KOPT-K1 (cell line): ENCODE measurements at regions not wholly inside any gene's neighbourhood (a gene's known extent, or its start where the extent isn't known, plus 50 kb on each side); places are given as distances from the start of the nearest gene placed in this dataset.
A peak's percentile ranks its signal among the peaks of the same experiment; 100 is the strongest.
"Not testable (repeated sequence)": the region's sequence is repeated elsewhere in the genome, so short reads cannot be mapped to it uniquely, and the experiment has no call there.

ENCODE experiments used
- H3K27ac ChIP-seq: fragments of 200-600 bp; sonication (generic); 2 replicates; pipeline ENCODE4 v1.5.1; 2016; ENCODE audit warnings: antibody characterized with exemption, mild to moderate bottlenecking, low read depth, low read length; ENCODE audit not compliant: poor library complexity, severe bottlenecking
- H3K36me3 ChIP-seq: fragments of 200-600 bp; sonication (generic); 2 replicates; pipeline ENCODE4 v1.5.1; 2017; ENCODE audit warnings: antibody characterized with exemption, mild to moderate bottlenecking, low read length, moderate library complexity; ENCODE audit not compliant: insufficient read depth
- H3K9me3 ChIP-seq: fragments of 200-600 bp; sonication (generic); 2 replicates; pipeline ENCODE4 v1.5.1; 2017; ENCODE audit warnings: antibody characterized with exemption, low read length, mild to moderate bottlenecking; ENCODE audit not compliant: insufficient read depth, poor library complexity, severe bottlenecking

DNA sequence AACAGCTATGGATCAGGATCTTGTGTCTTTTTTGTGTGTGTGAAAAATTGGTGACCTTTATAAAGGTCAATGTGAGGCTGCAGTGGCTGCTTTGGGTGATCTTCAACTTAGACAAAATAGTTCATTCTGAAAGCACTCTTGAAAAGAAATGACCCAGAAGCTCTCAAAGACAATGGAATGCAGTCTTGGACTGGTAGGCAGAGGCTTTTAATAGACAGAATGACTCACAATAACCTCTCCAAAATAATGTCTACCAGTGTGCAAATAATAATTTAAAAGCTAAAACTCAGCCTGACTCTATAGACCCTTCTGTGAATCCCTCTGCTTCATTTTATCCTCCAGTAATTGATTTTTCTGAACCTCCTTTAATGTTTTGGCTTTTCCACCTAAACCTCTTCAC lies 310.0 kb downstream of the SRGAP2C start:
- not testable (repeated sequence) for H3K36me3 ChIP-seq

DNA sequence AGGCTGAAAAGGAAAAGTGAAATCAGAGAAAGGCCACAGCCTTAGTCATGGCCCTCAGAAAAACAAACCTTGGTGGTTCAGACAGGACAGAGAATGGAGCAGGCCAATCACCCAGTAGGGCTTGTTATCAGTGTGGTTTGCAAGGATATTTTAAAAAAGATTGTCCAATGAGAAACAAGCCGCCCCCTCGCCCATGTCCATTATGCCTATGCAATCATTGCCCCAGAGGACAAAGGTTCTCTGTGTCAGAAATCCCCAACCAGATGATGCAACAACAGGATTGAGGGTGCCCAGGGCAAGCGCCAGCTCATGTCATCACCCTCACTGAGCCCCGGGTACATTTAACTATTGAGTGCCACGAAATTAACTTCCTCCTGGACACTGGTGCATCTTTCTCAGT lies 326.7 kb downstream of the SRGAP2C start:
- H3K9me3 ChIP-seq, result peaks cover 28% of the 10 kb centered on the region
- not testable (repeated sequence) for H3K27ac ChIP-seq, H3K36me3 ChIP-seq

More for the DNA sequence above, 310.0 kb downstream of the SRGAP2C start:
- not testable (repeated sequence) for H3K9me3 ChIP-seq, H3K27ac ChIP-seq

DNA sequence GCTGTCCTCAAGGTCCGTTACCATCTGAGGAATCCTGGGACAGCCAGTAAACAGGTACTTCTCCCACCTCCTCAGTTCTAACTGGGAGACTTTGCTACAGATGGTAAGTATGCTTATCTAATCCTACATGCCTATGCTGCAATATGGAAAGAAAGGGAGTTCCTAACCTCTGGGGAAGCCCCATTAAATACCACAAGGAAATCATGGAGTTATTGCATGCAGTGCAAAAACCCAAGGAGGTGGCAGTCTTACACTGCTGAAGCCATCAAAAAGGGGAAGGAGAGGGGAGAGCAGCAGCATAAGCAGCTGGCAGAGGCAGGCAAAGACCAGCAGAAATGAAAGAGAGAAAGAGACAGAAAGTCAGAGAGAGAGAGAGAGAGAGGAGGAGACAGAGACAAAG lies 327.1 kb downstream of the SRGAP2C start:
- peaks cover 26% of the 10 kb centered on the region for H3K9me3 ChIP-seq
- H3K36me3 ChIP-seq, H3K27ac ChIP-seq: not testable (repeated sequence)

DNA sequence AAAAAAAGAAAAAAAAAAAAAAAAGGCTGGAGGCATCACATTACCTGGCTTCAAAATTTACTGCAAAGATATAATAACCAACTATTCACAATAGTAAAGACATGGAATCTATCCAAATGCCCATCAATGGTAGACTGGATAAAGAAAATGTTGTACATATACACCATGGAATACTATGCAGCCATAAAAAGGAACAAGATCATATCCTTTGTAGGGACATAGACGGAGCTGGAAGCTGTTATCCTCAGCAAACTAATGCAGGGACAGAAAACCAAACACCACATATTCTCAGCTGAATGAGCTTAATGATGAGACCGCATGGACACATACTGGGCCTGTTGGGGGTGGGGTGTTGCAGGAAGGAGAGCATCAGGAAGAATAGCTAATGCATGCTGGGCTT lies 330.5 kb downstream of the SRGAP2C start:
- Histone ChIP-seq H3K27ac (no peak overlapping the region), H3K9me3 (peaks cover 10% of the 10 kb centered on the region), H3K36me3 (no peaks in the 10 kb centered on the region)

DNA sequence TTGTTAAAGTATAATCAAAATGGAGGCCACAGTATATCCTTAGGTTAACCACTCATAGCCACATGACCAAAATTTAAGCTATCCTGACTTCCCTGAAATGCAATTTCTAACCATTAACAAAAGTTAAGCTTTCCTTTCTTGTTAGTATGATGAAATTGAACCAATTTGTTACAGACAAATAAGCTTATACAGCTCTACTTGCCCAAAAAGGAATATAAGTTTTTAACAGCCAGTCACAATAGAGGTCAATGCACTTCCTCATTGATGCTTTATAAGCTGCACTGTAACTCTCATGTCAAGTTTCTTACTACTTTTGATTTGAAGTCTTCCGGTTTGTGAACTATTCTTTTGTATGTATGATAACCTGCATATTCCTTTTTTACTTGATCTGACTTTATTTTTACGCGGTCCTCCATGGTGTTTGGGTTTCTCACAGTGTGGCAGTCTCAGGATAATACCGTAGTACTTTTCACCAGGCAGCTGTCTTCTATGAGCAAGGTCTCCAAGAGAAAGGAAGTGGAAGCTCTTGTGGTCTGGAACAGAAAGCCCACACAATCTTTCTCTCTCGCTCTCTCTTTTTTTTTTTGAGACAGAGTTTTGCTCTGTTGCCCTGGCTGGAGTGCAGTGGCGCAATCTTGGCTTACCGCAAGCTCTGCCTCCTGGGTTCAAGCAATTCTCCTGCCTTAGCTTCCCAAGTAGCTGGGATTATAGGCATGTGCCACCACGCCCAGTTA lies 331.6 kb downstream of the SRGAP2C start:
- no peaks in the 10 kb centered on the region for H3K36me3 ChIP-seq
- peak overlapping the region; percentile 98 for H3K27ac ChIP-seq
- H3K9me3 ChIP-seq, result peaks cover 9% of the 10 kb centered on the region

DNA sequence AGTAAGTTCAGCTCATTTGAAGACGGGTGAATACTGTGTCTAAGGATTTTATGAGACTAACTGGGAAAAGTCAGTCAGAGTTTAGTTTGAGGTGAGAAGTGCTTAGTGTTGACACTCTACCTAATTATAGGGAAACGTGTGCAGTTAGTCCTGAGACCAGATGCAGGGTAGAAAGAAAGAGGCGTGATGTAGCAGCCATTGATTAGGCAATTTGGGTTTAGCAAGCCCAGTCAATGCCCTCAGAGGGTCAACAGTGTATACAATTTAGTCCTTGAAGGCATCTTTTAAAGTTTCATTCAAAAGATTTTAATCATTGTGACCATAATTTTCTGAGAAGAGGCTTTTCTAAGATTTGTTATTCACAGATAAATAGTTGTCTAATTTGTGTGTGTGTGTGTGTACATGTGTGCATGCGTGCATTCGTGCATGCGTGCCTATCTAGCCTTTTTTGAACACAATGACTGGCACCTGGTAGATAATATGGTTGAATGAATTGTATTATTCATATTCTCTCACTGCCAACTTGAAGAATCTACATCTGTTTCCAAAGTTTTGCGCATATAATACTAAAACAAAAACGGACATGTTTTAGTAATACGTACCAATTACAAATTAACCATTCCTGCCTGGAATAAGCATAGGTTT lies 332.9 kb downstream of the SRGAP2C start:
- H3K9me3 ChIP-seq, result peaks cover 9% of the 10 kb centered on the region
- no peaks in the 10 kb centered on the region for H3K36me3 ChIP-seq
- peak overlapping the region; percentile 98 for H3K27ac ChIP-seq

DNA sequence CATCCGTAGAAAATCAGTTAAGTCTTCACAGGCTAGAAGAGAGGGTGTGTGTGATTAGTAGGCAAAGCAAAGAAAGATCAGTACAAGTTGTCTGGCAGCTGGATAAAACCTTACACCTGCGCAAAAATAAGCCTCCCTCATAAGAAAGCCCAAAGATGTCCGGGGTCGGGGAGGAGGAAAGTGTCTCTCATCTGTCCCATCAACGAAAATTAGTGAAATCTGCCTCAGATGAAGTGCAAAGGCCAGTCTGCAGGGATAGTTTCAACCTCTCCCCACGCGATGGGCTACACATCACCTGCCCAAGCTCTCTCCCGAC lies 333.9 kb downstream of the SRGAP2C start:
- Histone ChIP-seq H3K36me3 (no peaks in the 10 kb centered on the region), H3K9me3 (peaks cover 1% of the 10 kb centered on the region), H3K27ac (peak overlapping the region; percentile 98)

DNA sequence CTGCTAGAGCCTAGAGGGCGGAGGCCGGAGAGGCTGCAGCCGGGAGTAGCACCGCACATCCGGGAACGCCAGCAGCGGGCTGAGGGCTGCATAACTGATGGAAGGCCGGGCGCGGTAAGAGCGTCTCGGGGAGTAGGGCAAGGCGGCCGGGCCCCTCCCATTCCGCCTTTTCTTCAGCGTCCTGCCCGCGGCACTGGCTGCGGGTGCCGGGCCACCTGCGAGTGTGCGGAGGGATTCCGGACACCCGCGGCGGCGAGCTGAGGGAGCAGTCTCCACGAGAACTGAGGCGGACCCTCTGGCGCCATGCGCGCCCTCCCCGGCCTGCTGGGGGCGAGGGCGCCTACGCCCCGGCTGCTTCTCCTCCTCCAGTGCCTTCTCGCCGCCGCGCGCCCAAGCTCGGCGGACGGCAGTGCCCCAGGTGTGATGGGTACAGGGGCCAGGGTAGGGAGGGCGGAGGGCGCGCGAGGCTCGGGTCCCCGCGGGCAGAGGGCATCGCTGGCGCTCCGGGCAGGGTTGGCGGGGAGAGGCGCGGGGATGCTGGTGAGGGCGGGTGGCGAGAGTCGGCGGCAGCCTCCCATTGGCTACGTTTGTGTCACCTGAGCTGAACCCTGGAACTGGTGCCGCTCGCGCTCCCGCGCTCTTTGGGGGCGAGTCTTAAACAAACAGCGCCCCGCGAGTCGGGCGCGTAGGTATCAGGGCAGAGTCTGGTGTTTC lies 334.4 kb downstream of the SRGAP2C start:
- H3K9me3 ChIP-seq, result no peaks in the 10 kb centered on the region
- H3K36me3 ChIP-seq, result no peaks in the 10 kb centered on the region
- peak overlapping the region; percentile 98 for H3K27ac ChIP-seq

DNA sequence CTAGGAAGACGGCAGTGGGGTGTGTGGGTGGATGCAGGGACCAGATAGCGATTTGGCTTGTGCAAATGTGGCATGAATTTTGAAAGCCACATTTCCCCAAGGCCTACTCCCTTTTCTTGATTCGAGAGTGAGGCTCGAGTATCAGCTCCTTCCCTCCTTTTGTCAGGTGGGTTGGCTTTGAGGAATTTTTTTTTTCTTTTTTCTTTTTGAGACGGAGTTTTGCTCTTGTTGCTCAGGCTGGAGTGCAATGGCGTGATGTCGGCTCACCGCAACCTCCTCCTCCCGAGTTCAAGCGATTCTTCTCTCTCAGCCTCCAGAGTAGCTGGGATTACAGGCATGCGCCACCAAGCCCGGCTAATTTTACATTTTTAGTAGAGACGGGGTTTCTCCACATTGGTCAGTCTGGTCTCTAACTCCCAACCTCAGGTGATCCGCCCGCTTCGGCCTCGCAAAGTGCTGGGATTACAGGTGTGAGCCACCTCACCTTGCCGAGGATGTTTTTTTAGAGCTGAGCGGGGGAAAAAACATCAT lies 335.0 kb downstream of the SRGAP2C start:
- H3K9me3 ChIP-seq, H3K36me3 ChIP-seq: not testable (repeated sequence)
- peak overlapping the region; percentile 98 for H3K27ac ChIP-seq

DNA sequence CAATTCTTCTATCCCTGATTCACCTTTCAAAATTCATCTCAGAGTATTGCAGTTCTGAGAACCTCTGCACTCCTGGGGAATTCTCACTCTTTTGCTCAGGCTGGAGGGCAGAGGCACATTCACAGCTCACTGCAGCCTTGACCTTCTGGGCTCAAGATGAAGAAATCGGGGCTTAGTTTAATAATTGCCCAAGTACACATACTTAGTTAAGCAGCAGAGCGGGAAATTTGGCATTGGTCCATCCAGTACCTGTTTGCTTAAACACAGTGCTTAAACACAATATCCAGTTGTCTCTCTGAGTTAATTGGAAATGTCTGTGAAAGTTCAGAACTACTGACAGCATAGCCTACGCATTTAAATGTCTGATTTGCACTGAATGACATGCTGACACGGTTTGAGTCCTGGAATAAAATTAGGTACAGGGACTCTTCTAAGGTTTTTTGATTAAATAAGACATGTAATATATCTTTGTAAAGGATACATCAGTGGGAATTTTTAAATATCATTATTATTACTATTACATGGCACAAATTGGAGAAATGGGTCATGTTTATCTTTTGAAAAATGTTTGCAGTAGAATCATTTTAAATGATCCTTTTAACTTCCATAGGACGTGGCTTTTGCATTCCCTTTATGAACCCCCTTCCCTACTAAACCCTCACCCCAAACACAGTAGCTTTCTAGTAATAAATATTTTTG lies 337.4 kb downstream of the SRGAP2C start:
- H3K27ac ChIP-seq, result no peak overlapping the region

DNA sequence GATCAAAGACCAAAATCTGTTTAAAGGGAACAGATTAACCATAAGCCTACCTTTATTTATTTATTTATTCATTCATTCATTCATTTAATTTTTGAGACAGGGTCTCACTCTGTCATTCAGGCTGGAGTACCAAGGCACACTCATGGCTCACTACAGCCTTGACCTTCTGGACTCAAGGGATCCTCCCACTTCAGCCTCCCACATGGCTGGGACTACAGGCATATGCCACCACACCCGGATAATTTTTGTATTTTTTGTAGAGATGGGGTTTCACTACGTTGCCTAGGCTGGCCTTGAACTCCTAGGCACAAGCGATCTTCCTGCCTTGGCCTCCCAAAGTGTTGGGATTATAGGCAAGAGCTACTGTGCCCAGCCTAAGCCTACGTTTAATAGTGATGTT lies 338.3 kb downstream of the SRGAP2C start:
- H3K27ac ChIP-seq, H3K36me3 ChIP-seq, H3K9me3 ChIP-seq: not testable (repeated sequence)

More for the DNA sequence above, 337.4 kb downstream of the SRGAP2C start:
- Histone ChIP-seq H3K36me3 (no peaks in the 10 kb centered on the region), H3K9me3 (no peaks in the 10 kb centered on the region)

DNA sequence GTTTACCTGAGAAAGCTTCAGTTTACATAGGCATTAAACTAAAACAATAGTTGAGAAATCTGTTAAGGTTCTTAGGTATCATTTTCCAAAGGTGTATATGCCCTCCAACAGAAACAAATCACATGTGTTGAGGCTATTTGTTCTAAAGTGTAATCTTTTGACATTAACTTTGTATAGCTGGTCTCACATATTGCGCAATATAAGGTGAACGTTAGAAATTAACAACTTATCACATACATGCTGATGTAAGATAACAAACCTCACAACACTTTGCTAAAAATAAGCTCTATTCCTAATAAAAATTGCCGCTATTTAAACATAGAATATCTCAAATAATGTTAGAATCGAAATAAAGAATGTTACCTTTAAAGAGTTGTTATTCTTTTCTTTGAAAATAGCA lies 340.6 kb downstream of the SRGAP2C start:
- Histone ChIP-seq H3K27ac (no peak overlapping the region), H3K9me3 (no peaks in the 10 kb centered on the region), H3K36me3 (no peaks in the 10 kb centered on the region)

DNA sequence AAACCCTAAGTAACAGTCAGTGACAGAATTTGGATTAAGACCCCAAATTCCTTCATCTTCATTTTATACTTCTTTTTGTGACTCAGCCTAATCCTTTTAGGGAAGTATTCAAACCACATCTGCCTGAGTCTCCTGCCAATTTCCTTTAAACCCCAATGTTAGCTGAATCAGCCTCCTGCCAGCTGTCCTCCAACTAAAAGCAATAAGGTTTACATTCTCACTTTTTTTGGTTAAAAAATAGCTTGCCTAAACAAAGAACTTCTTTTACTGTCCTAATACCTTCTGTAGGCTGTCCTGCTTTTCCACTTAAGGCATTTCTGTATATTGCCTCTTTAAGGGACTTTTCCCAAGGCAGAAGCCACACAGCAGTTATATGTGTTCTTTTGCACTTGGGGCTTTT lies 344.2 kb downstream of the SRGAP2C start:
- not testable (repeated sequence) for H3K9me3 ChIP-seq, H3K27ac ChIP-seq, H3K36me3 ChIP-seq

DNA sequence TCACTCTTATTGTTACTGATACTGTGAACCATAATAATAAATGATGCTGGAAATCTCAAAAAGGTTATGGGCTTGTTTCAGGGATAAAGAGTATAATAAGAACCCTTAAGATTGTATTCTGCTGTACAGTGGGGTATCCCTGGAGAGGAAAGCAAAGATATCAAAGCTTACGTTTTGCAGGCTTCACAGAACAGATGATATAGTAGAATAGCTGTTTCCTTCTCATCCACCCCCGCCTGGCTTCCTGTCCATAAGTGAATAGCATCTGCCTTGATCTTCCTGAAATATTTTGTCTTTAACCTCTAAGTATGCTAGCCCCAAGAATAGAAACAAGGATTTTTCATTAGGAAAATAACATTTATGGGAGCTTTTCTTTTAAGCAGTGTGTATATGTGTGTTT lies 345.3 kb downstream of the SRGAP2C start:
- H3K36me3 ChIP-seq, H3K9me3 ChIP-seq, H3K27ac ChIP-seq: not testable (repeated sequence)

DNA sequence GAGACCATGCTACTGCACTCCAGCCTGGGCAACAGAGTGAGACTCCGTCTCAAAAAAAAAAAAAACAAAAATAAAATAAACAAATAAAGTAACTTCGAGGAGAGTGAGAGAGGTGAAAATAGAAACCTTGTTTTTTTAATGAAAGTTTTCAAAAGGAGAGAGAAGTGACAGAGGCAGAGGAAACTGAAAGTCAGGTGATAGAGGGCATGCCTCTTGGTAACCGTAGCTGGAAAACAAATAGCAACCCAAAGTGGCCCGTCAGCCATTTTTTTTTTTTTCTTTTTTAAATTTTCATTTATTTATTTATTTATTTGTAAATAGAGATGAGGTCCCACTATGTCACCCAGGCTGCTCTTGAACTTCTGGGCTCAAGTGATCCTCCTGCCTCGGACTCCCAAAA lies 347.0 kb downstream of the SRGAP2C start:
- not testable (repeated sequence) for H3K27ac ChIP-seq, H3K9me3 ChIP-seq, H3K36me3 ChIP-seq
